ENCODE measurements at regions not wholly inside any gene's neighbourhood (a gene's known extent, or its start where the extent isn't known, plus 50 kb on each side); places are given as distances from the start of the nearest gene placed in this dataset.
A peak's percentile ranks its signal among the peaks of the same experiment; 100 is the strongest.
"Not testable (repeated sequence)": the region's sequence is repeated elsewhere in the genome, so short reads cannot be mapped to it uniquely, and the experiment has no call there.

DNA sequence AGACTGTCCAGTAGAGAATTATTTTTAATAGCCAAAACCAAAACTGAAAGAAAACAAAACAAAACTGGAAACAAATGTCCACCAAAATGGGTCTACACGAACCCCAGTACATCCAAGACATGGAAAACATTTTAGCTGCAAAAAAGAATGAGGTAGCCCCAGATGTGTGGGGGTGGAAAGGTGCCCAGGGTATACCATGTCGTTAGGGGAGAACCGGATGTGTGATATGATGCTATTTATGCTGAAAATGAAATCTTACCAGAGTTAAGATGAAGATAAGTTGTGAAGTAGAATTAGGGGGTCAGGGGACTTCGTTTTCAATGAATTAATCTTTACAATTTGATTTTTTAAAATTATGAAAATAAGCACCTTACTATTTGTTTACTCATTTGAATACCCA lies 72.2 kb downstream of the PROP1 start:
- 34 to 40% methylated on average over 3 of the region's 4 CpGs for WGBS, 2 donors
- ATAC-seq (ENCODE audit: insufficient read depth, low FRiP score); H3K36me3 ChIP-seq (ENCODE audit: control insufficient read depth in 4 of 4, insufficient read depth in 4 of 4, low read length in 4 of 4); H3K27ac ChIP-seq (ENCODE audit: low read depth in 1 of 2, low read length in 1 of 2); H3K4me3 ChIP-seq; H3K27me3 ChIP-seq (ENCODE audit: control insufficient read depth in 3 of 3, insufficient read depth in 3 of 3, low read length in 2 of 3); DNase-seq; H3K9ac ChIP-seq (ENCODE audit: insufficient read depth in 1 of 2, low read length in 2 of 2); H3K4me1 ChIP-seq (ENCODE audit: control insufficient read depth in 5 of 5, insufficient read depth in 5 of 5, low read length in 5 of 5); H3K9me3 ChIP-seq (ENCODE audit: control insufficient read depth in 4 of 4, insufficient read depth in 3 of 4, low read length in 3 of 4): not testable (repeated sequence)

DNA sequence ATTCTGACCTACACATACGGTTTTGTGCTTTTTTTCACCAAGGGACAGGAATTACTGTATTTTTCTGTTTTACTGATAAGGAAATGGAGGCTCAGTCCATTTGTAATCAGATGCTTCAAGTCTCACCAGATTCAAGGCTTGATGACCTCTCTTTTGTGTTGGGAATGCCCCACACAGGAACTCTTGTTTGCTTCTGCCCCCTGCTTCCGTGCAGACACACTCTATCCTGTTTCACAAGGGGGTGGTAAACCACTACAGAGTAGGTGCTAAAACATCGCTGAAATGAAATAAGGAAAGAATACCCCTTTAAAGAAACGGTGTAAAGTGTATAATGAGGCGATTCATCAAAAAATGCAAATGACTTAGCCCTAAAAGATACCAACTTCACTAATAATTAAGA lies 72.9 kb downstream of the PROP1 start:
- not testable (repeated sequence) for H3K27ac ChIP-seq (ENCODE audit: low read depth in 1 of 2, low read length in 1 of 2); H3K9me3 ChIP-seq (ENCODE audit: control insufficient read depth in 4 of 4, insufficient read depth in 3 of 4, low read length in 3 of 4); DNase-seq; H3K36me3 ChIP-seq (ENCODE audit: control insufficient read depth in 4 of 4, insufficient read depth in 4 of 4, low read length in 4 of 4); ATAC-seq (ENCODE audit: insufficient read depth, low FRiP score); H3K9ac ChIP-seq (ENCODE audit: insufficient read depth in 1 of 2, low read length in 2 of 2); H3K4me1 ChIP-seq (ENCODE audit: control insufficient read depth in 5 of 5, insufficient read depth in 5 of 5, low read length in 5 of 5); H3K4me3 ChIP-seq; H3K27me3 ChIP-seq (ENCODE audit: control insufficient read depth in 3 of 3, insufficient read depth in 3 of 3, low read length in 2 of 3)
- 16 to 36% methylated on average over 2 of the region's 5 CpGs for WGBS, 2 donors

DNA sequence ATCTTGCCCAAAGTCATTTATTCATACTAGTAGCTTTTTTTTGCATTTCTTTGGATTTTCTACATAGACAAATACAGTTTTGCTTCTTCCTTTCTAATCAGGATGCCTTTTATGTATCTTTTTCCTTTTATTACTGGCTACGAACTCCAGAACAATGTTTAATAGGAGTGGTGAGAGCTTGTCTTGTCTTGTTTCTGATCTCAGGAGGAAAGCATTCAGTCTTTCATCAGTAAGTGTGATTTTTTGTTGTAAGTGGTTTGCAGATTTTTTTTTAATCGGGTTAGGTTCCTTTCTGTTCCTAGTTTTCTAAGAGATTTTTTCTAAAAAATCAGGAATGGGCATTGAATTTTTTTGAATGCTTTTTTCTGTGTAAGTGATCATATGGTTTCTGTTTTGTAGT lies 86.8 kb downstream of the PROP1 start:
- H3K27me3 ChIP-seq (ENCODE audit: control insufficient read depth in 3 of 3, insufficient read depth in 3 of 3, low read length in 2 of 3); H3K36me3 ChIP-seq (ENCODE audit: control insufficient read depth in 4 of 4, insufficient read depth in 4 of 4, low read length in 4 of 4); ATAC-seq (ENCODE audit: insufficient read depth, low FRiP score); H3K9ac ChIP-seq (ENCODE audit: insufficient read depth in 1 of 2, low read length in 2 of 2); H3K9me3 ChIP-seq (ENCODE audit: control insufficient read depth in 4 of 4, insufficient read depth in 3 of 4, low read length in 3 of 4); DNase-seq; H3K4me1 ChIP-seq (ENCODE audit: control insufficient read depth in 5 of 5, insufficient read depth in 5 of 5, low read length in 5 of 5); H3K27ac ChIP-seq (ENCODE audit: low read depth in 1 of 2, low read length in 1 of 2); H3K4me3 ChIP-seq: not testable (repeated sequence)
- 78 to 94% methylated on average over 2 of the region's 2 CpGs for WGBS, 2 donors

DNA sequence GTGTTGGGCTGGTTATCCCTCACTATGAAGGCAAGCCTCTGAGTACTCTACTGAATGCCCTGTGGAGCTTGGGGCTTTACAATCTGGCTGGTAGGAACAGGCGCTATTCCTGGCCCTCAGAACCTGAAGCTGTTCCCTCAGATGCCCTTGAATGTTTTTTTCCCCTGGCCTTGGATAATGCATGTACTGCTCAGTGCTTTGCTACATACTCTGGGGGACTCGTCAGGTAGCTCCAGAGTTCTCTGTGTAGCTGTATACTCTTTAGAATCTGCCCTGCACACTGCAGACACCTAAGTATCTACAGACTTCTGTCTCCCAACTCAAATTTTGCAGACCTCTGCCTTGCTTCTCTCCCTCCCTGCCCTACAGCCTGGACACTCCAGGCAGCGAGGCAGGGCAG lies 93.2 kb downstream of the PROP1 start:
- H3K4me1 ChIP-seq (ENCODE audit: control insufficient read depth in 5 of 5, insufficient read depth in 5 of 5, low read length in 5 of 5); H3K4me3 ChIP-seq; H3K9me3 ChIP-seq (ENCODE audit: control insufficient read depth in 4 of 4, insufficient read depth in 3 of 4, low read length in 3 of 4); ATAC-seq (ENCODE audit: insufficient read depth, low FRiP score); H3K9ac ChIP-seq (ENCODE audit: insufficient read depth in 1 of 2, low read length in 2 of 2); DNase-seq; H3K27ac ChIP-seq (ENCODE audit: low read depth in 1 of 2, low read length in 1 of 2); H3K27me3 ChIP-seq (ENCODE audit: control insufficient read depth in 3 of 3, insufficient read depth in 3 of 3, low read length in 2 of 3); H3K36me3 ChIP-seq (ENCODE audit: control insufficient read depth in 4 of 4, insufficient read depth in 4 of 4, low read length in 4 of 4): not testable (repeated sequence)
- 92% methylated on average over 1 to 2 of the region's 3 CpGs for WGBS, 2 donors

DNA sequence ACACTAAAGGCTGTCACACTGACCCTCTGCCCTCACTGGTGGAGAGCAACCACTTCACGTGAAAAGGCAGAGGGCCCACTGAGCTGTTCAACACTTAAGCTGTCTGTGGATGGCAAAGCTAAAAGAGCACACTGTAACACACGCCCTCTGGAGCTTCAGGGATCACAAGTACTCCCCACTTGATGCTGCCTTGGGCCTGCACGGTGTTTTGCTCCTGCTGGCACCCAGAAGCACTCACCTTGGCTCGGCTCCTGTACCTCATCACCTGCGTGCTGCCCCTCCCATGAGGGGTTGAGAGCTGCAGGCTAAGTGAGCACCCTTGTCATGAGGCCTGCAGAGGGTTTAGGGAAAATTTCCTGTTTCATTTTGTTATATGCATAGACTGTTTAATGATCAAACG lies 96.0 kb downstream of the PROP1 start:
- H3K36me3 ChIP-seq (ENCODE audit: control insufficient read depth in 4 of 4, insufficient read depth in 4 of 4, low read length in 4 of 4); H3K4me3 ChIP-seq; ATAC-seq (ENCODE audit: insufficient read depth, low FRiP score); H3K27me3 ChIP-seq (ENCODE audit: control insufficient read depth in 3 of 3, insufficient read depth in 3 of 3, low read length in 2 of 3); H3K9ac ChIP-seq (ENCODE audit: insufficient read depth in 1 of 2, low read length in 2 of 2); H3K9me3 ChIP-seq (ENCODE audit: control insufficient read depth in 4 of 4, insufficient read depth in 3 of 4, low read length in 3 of 4); DNase-seq; H3K27ac ChIP-seq (ENCODE audit: low read depth in 1 of 2, low read length in 1 of 2); H3K4me1 ChIP-seq (ENCODE audit: control insufficient read depth in 5 of 5, insufficient read depth in 5 of 5, low read length in 5 of 5): not testable (repeated sequence)
- WGBS, 2 donors: 62 to 87% methylated on average over 4 of the region's 6 CpGs

DNA sequence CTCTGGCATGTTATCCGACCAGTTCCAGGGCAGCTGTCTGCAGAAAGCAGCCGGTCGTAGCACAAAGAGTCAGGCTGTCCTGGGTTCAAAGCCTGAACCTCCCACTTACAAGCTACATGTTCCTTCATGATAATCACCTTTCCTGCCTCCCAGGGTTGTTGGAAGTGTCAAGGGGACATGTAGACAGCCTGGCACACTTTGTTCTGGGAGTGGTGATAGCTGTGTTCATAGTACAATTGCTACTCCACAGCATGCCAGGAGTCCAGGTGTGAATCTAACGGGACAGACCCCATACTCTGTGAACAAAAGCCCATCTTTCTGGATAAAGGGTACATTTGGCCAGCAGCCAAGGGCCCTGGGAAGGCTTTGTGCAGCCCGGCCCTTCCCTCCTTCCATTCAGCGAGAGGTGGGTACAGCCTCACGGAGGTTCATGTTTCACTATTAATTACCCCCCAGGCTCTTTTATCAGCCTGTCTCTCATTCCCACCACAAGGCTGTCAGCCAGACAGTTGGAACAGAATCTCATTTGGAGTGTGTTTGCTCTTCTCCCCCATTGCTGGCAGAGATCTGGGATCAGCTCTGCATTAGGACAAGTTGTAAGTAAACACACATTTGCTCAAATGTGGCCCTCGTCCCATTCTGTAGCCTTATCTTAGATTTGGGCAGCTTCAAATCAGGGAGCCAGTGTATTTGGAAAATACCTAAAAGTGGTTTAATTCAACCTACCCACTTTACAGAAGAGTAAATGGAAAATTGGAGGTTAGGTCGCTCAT lies 101.2 kb downstream of the PROP1 start:
- not testable (repeated sequence) for H3K36me3 ChIP-seq (ENCODE audit: control insufficient read depth in 4 of 4, insufficient read depth in 4 of 4, low read length in 4 of 4); H3K9ac ChIP-seq (ENCODE audit: insufficient read depth in 1 of 2, low read length in 2 of 2); H3K9me3 ChIP-seq (ENCODE audit: control insufficient read depth in 4 of 4, insufficient read depth in 3 of 4, low read length in 3 of 4); H3K27ac ChIP-seq (ENCODE audit: low read depth in 1 of 2, low read length in 1 of 2); DNase-seq; ATAC-seq (ENCODE audit: insufficient read depth, low FRiP score); H3K4me3 ChIP-seq; H3K4me1 ChIP-seq (ENCODE audit: control insufficient read depth in 5 of 5, insufficient read depth in 5 of 5, low read length in 5 of 5); H3K27me3 ChIP-seq (ENCODE audit: control insufficient read depth in 3 of 3, insufficient read depth in 3 of 3, low read length in 2 of 3)
- WGBS, 2 donors: 63 to 100% methylated on average over 1 to 2 of the region's 9 CpGs

DNA sequence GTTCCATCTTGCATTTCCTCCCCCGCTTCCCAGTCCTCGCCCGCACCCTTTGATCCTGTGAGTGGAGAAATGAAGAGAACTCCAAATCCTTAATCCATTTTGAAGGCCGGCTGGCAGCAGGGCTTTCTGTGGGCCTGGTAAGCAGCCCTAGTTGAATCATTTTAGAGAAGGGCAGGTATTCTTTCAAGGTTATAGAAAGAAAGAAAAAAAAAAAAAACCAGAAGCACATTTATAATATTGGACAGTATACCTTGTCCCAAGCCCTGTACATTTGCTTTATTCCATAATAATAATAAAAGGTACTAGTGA lies 103.7 kb downstream of the PROP1 start:
- H3K9me3 ChIP-seq (ENCODE audit: control insufficient read depth in 4 of 4, insufficient read depth in 3 of 4, low read length in 3 of 4); DNase-seq; H3K4me1 ChIP-seq (ENCODE audit: control insufficient read depth in 5 of 5, insufficient read depth in 5 of 5, low read length in 5 of 5); ATAC-seq (ENCODE audit: insufficient read depth, low FRiP score); H3K9ac ChIP-seq (ENCODE audit: insufficient read depth in 1 of 2, low read length in 2 of 2); H3K27me3 ChIP-seq (ENCODE audit: control insufficient read depth in 3 of 3, insufficient read depth in 3 of 3, low read length in 2 of 3); H3K4me3 ChIP-seq; H3K27ac ChIP-seq (ENCODE audit: low read depth in 1 of 2, low read length in 1 of 2); H3K36me3 ChIP-seq (ENCODE audit: control insufficient read depth in 4 of 4, insufficient read depth in 4 of 4, low read length in 4 of 4): not testable (repeated sequence)
- WGBS, 2 donors: 90 to 92% methylated on average over 4 of the region's 4 CpGs

DNA sequence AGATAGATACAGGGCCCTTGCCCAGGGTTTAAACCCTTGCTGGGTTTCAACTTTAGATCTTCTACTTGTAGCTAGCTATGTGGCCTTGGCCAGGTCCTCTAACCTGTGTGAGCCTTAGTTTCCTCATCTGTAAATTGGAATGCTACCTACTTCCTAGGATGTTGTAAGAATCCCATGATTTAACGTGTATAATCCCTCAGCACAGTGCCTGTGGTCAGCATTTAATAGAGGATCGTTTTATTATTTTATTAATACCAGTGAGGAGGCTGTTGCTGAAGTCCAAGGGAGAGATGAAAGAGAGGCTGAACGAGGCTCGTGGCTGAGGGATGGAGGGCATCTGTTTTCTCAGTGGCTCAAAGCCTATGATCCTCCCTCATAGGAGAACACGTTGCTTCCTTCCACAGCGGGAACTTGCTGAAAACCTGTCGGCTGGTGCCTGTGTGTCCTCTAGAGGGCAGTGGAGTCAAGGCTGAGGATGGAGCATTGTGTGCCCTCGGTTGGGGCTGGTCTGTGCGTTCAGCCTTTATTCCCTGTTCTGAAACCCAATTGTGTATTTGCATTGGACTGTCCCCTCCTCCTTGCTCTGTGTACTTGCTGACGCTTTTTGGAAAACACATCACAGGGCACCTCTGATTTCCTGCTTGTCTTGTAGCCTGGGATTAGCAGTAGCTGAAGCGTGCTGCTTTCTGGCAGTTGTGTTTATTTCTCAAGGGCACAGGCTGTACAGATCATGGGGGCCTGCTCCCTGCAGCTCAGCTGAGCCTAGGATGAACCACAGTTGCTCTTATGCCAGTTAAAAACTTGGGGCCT lies 104.3 kb downstream of the PROP1 start:
- not testable (repeated sequence) for H3K4me1 ChIP-seq (ENCODE audit: control insufficient read depth in 5 of 5, insufficient read depth in 5 of 5, low read length in 5 of 5); H3K36me3 ChIP-seq (ENCODE audit: control insufficient read depth in 4 of 4, insufficient read depth in 4 of 4, low read length in 4 of 4); H3K9me3 ChIP-seq (ENCODE audit: control insufficient read depth in 4 of 4, insufficient read depth in 3 of 4, low read length in 3 of 4); H3K27ac ChIP-seq (ENCODE audit: low read depth in 1 of 2, low read length in 1 of 2); DNase-seq; H3K4me3 ChIP-seq; H3K27me3 ChIP-seq (ENCODE audit: control insufficient read depth in 3 of 3, insufficient read depth in 3 of 3, low read length in 2 of 3); H3K9ac ChIP-seq (ENCODE audit: insufficient read depth in 1 of 2, low read length in 2 of 2)
- peak; percentile 79 for ATAC-seq (ENCODE audit: insufficient read depth, low FRiP score)
- WGBS, 2 donors: 20 to 25% methylated on average over 4 to 5 of the region's 11 CpGs

Measured in lung (tissue), 9 donors.